IMR-90 (cell line): ENCODE measurements at regions not wholly inside any gene's neighbourhood (a gene's known extent, or its start where the extent isn't known, plus 50 kb on each side); places are given as distances from the start of the nearest gene placed in this dataset.

Experiments
- ATAC-seq: fragments of 200-7000 bp; cut with Tn5 transposase; 2 replicates; pipeline ENCODE4 v1.9.1; 2020; ENCODE audit warnings: low read depth, mild to moderate bottlenecking, moderate library complexity
- BruUV-seq: library from RNA; stranded (reverse); fragments of 400-500 nt; replicated peaks from 2 replicates; lab custom pipeline; 2021; lab: Mats Ljungman, UMichigan
- CTCF ChIA-PET: fragments of 300-600 bp; formaldehyde crosslinking; extraction: SDS; loops from one replicate; lab custom pipeline; 2021; ENCODE audit warnings: antibody characterized with exemption; lab: Yijun Ruan, JAX
- POLR2A ChIA-PET: fragments of 300-600 bp; sonication (Branson Sonifier 250); formaldehyde crosslinking; loops from one replicate; lab custom pipeline; 2022; ENCODE audit warnings: antibody characterized with exemption; ENCODE audit not compliant: unreplicated experiment; lab: Charles Lee
- DNase-seq: peaks from one replicate; pipeline ENCODE4 v3.0.0; 2013
- H2AFZ ChIP-seq: replicated peaks from 2 replicates; pipeline ENCODE3; 2013; ENCODE audit warnings: low read length, mild to moderate bottlenecking; ENCODE audit not compliant: poor library complexity
- H2AK5ac ChIP-seq: 2 replicates; pipeline ENCODE4 v1.6.1; 2013; ENCODE audit warnings: low read depth, low read length, inconsistent platforms
- H2AK9ac ChIP-seq: replicated peaks from 2 replicates; pipeline ENCODE3; 2013; ENCODE audit warnings: mild to moderate bottlenecking, low read depth, low read length, moderate library complexity; ENCODE audit not compliant: poor library complexity
- H2BK120ac ChIP-seq: 2 replicates; pipeline ENCODE4 v1.6.1; 2013; ENCODE audit warnings: low read depth, low read length, inconsistent platforms
- H2BK15ac ChIP-seq: 3 replicates; pipeline ENCODE4 v1.6.1; 2013; ENCODE audit warnings: low read depth, low read length, inconsistent platforms
- H2BK20ac ChIP-seq: 2 replicates; pipeline ENCODE4 v1.6.1; 2013; ENCODE audit warnings: low read depth, mild to moderate bottlenecking, inconsistent platforms, low read length, moderate library complexity
- H2BK5ac ChIP-seq: 2 replicates; pipeline ENCODE4 v1.6.1; 2013; ENCODE audit warnings: mild to moderate bottlenecking, low read depth, low read length, inconsistent platforms; ENCODE audit not compliant: poor library complexity, severe bottlenecking
- H3K14ac ChIP-seq: replicated peaks from 2 replicates; pipeline ENCODE4 v1.6.1; 2013; ENCODE audit warnings: low read depth, low read length, inconsistent platforms
- H3K18ac ChIP-seq: 2 replicates; pipeline ENCODE4 v1.6.1; 2013; ENCODE audit warnings: low read depth, low read length, control low read depth
- H3K23ac ChIP-seq: 2 replicates; pipeline ENCODE4 v1.6.1; 2013; ENCODE audit warnings: low read depth, low read length, inconsistent platforms
- H3K27ac ChIP-seq: 2 replicates; pipeline ENCODE4 v1.5.1; 2013; ENCODE audit warnings: mild to moderate bottlenecking, control low read depth, low read length; ENCODE audit not compliant: insufficient read depth
- H3K27me3 ChIP-seq: 2 replicates; pipeline ENCODE4 v1.6.1; 2013; ENCODE audit warnings: low read length; ENCODE audit not compliant: control insufficient read depth, insufficient read depth
- H3K36me3 ChIP-seq: 2 replicates; pipeline ENCODE4 v1.6.1; 2013; ENCODE audit warnings: low read length, mixed read lengths; ENCODE audit not compliant: control insufficient read depth, insufficient read depth
- H3K4ac ChIP-seq: 2 replicates; pipeline ENCODE4 v1.6.1; 2013; ENCODE audit warnings: low read depth, low read length, inconsistent platforms
- H3K4me1 ChIP-seq: 2 replicates; pipeline ENCODE4 v1.6.1; 2013; ENCODE audit warnings: low read length, mixed read lengths; ENCODE audit not compliant: control insufficient read depth, insufficient read depth
- H3K4me2 ChIP-seq: 2 replicates; pipeline ENCODE4 v1.6.1; 2013; ENCODE audit warnings: low read depth, mild to moderate bottlenecking, control low read depth, low read length, moderate library complexity
- H3K4me3 ChIP-seq: 2 replicates; pipeline ENCODE4 v1.5.1; 2013; ENCODE audit warnings: low read depth, mild to moderate bottlenecking, control low read depth, low read length, moderate library complexity; ENCODE audit not compliant: insufficient read depth
- H3K56ac ChIP-seq: 2 replicates; pipeline ENCODE4 v1.6.1; 2013; ENCODE audit warnings: low read length, inconsistent platforms; ENCODE audit not compliant: insufficient read depth; ENCODE audit errors: extremely low read depth
- H3K79me1 ChIP-seq, 2 experiments: 2 replicates each; pipeline ENCODE4 v1.6.1; 2013; ENCODE audit warnings: low read length in 2 of 2, inconsistent platforms in 1 of 2, low read depth in 1 of 2
- H3K9ac ChIP-seq: 2 replicates; pipeline ENCODE4 v1.6.1; 2013; ENCODE audit warnings: low read depth, low read length, control low read depth
- H3K9me1 ChIP-seq: 2 replicates; pipeline ENCODE4 v1.6.1; 2013; ENCODE audit warnings: low read length, inconsistent platforms; ENCODE audit not compliant: insufficient read depth
- H3K9me3 ChIP-seq: 2 replicates; pipeline ENCODE4 v1.6.1; 2013; ENCODE audit warnings: low read length; ENCODE audit not compliant: control insufficient read depth, insufficient read depth
- H4K20me1 ChIP-seq: 2 replicates; pipeline ENCODE4 v1.6.1; 2013; ENCODE audit warnings: low read length, inconsistent platforms; ENCODE audit not compliant: insufficient read depth
- H4K5ac ChIP-seq: 2 replicates; pipeline ENCODE4 v1.6.1; 2013; ENCODE audit warnings: mild to moderate bottlenecking, low read depth, low read length, control low read depth
- H4K8ac ChIP-seq, 2 experiments: 2 replicates each; pipeline ENCODE4 v1.6.1; 2013; ENCODE audit warnings: low read depth in 2 of 2, low read length in 2 of 2, control low read depth in 1 of 2, inconsistent platforms in 1 of 2
- H4K91ac ChIP-seq: 2 replicates; pipeline ENCODE4 v1.6.1; 2013; ENCODE audit warnings: low read depth, low read length, inconsistent platforms; ENCODE audit not compliant: insufficient read depth
- BHLHE40 ChIP-seq: fragments of 150-350 bp; IDR thresholded peaks from 2 replicates; pipeline ENCODE4 v1.6.1; 2016; ENCODE audit warnings: mild to moderate bottlenecking, low read depth, low read length
- CEBPB ChIP-seq: IDR thresholded peaks from 2 replicates; pipeline ENCODE4 v1.6.1; 2012; ENCODE audit warnings: low read depth, low read length, improper control_type of control experiment
- CHD1 ChIP-seq: IDR thresholded peaks from 2 replicates; pipeline ENCODE4 v1.6.1; 2012; ENCODE audit warnings: low read depth, low read length, improper control_type of control experiment
- FOS ChIP-seq: fragments of 150-350 bp; IDR thresholded peaks from 2 replicates; pipeline ENCODE4 v1.6.1; 2016; ENCODE audit warnings: low read depth, low read length
- MAFK ChIP-seq: IDR thresholded peaks from 2 replicates; pipeline ENCODE4 v1.6.1; 2012; ENCODE audit warnings: low read depth, low read length, improper control_type of control experiment
- MAZ ChIP-seq: IDR thresholded peaks from 2 replicates; pipeline ENCODE4 v1.6.1; 2012; ENCODE audit warnings: low read depth, mild to moderate bottlenecking, low read length, improper control_type of control experiment, moderate library complexity, borderline replicate concordance
- MXI1 ChIP-seq: IDR thresholded peaks from 2 replicates; pipeline ENCODE4 v1.6.1; 2012; ENCODE audit warnings: low read depth, mild to moderate bottlenecking, low read length, moderate library complexity, borderline replicate concordance
- NFE2L2 ChIP-seq: fragments of 150-350 bp; IDR thresholded peaks from 2 replicates; pipeline ENCODE4 v1.6.1; 2016; ENCODE audit warnings: low read depth, mild to moderate bottlenecking, low read length
- POLR2A ChIP-seq: IDR thresholded peaks from 2 replicates; pipeline ENCODE4 v1.6.1; 2012; ENCODE audit warnings: mild to moderate bottlenecking, low read depth, low read length
- RAD21 ChIP-seq: IDR thresholded peaks from 2 replicates; pipeline ENCODE4 v1.6.1; 2012; ENCODE audit warnings: low read length, improper control_type of control experiment
- RCOR1 ChIP-seq: IDR thresholded peaks from 2 replicates; pipeline ENCODE4 v1.6.1; 2012; ENCODE audit warnings: mild to moderate bottlenecking, low read length, improper control_type of control experiment; ENCODE audit not compliant: insufficient replicate concordance
- RFX5 ChIP-seq: IDR thresholded peaks from 2 replicates; pipeline ENCODE4 v1.8.0; 2012; ENCODE audit warnings: low read depth, mild to moderate bottlenecking, low read length, moderate library complexity
- SMC3 ChIP-seq: fragments of 150-350 bp; IDR thresholded peaks from 2 replicates; pipeline ENCODE4 v1.6.1; 2016; ENCODE audit warnings: low read depth, mild to moderate bottlenecking, antibody characterized with exemption, low read length, moderate library complexity
- WGBS, 2 experiments: methylation state at CpG; one replicate each; pipeline versions ENCODE4 v1.1.5 to v1.1.7; 2013; ENCODE audit warnings: missing lambda C conversion rate in 2 of 2; ENCODE audit not compliant: insufficient read length in 1 of 2; ENCODE audit errors: extremely low coverage in 2 of 2; 5-methylcytosine and 5-hydroxymethylcytosine counted together
- dilution Hi-C: fragments of 300-500 bp; cut with HindIII; formaldehyde crosslinking; loops from one replicate; pipeline ENCODE4 v1.14.3; 2018; ENCODE audit warnings: low sequenced_read_pairs; ENCODE audit not compliant: unreplicated experiment
- in situ Hi-C: fragments of 300-500 bp; cut with MboI; formaldehyde crosslinking; loops from 3 replicates; pipeline ENCODE4 v1.14.3; 2019; ENCODE audit warnings: low sequenced_read_pairs, inconsistent platforms, mixed read lengths
- intact Hi-C: fragments of 100-400 bp; cut with micrococcal nuclease; formaldehyde crosslinking; loops from 2 replicates; pipeline ENCODE4 v1.10.0; 2022
- TF ChIP-seq, protein P1 (sequence below): conservative IDR thresholded peaks from 2 replicates; pipeline ENCODE4 v1.5.1; 2012; ENCODE audit warnings: mild to moderate bottlenecking, low read depth, low read length, improper control_type of control experiment
- TF ChIP-seq, protein P2 (sequence below): fragments of 150-350 bp; IDR thresholded peaks from 2 replicates; pipeline ENCODE4 v1.6.1; 2017; ENCODE audit warnings: mild to moderate bottlenecking, antibody characterized with exemption, low read length, low read depth
- TF ChIP-seq, protein P3 (sequence below): fragments of 150-350 bp; IDR thresholded peaks from 2 replicates; pipeline ENCODE4 v1.6.1; 2016; ENCODE audit warnings: low read depth, mild to moderate bottlenecking, low read length, moderate library complexity, borderline replicate concordance

DNA sequence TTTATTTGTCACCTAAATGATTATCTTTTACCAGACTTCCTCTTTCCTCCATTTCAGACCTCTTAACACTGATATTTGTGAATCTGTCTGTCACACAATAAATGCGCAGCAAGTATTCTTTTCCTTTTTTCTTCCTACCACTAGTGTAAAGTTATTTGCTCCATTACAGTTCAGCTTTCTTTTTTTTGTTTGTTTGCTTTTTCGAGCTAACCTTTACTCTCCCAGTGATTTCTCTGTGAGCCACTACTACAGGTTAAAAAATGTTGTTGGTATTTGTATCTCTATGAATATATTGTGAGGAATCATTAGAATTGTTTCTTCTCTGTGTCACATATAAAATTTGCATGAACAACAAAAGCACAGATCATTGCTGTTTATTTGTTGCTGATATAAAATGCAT lies 854.0 kb upstream of the GCFC2 start:
- TF ChIP-seq CHD1 (no peak), CEBPB (no peak), RAD21 (no peak), POLR2A (no peak), MXI1 (no peak), NFE2L2 (no peak), RCOR1 (no peak), RFX5 (no peak), BHLHE40 (no peak), MAZ (no peak), MAFK (no peak), SMC3 (no peak), FOS (no peak)
- TF ChIP-seq, protein P1, sequence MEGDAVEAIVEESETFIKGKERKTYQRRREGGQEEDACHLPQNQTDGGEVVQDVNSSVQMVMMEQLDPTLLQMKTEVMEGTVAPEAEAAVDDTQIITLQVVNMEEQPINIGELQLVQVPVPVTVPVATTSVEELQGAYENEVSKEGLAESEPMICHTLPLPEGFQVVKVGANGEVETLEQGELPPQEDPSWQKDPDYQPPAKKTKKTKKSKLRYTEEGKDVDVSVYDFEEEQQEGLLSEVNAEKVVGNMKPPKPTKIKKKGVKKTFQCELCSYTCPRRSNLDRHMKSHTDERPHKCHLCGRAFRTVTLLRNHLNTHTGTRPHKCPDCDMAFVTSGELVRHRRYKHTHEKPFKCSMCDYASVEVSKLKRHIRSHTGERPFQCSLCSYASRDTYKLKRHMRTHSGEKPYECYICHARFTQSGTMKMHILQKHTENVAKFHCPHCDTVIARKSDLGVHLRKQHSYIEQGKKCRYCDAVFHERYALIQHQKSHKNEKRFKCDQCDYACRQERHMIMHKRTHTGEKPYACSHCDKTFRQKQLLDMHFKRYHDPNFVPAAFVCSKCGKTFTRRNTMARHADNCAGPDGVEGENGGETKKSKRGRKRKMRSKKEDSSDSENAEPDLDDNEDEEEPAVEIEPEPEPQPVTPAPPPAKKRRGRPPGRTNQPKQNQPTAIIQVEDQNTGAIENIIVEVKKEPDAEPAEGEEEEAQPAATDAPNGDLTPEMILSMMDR, result no peak
- TF ChIP-seq, protein P2, sequence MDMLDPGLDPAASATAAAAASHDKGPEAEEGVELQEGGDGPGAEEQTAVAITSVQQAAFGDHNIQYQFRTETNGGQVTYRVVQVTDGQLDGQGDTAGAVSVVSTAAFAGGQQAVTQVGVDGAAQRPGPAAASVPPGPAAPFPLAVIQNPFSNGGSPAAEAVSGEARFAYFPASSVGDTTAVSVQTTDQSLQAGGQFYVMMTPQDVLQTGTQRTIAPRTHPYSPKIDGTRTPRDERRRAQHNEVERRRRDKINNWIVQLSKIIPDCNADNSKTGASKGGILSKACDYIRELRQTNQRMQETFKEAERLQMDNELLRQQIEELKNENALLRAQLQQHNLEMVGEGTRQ, result no peak
- TF ChIP-seq, protein P3, sequence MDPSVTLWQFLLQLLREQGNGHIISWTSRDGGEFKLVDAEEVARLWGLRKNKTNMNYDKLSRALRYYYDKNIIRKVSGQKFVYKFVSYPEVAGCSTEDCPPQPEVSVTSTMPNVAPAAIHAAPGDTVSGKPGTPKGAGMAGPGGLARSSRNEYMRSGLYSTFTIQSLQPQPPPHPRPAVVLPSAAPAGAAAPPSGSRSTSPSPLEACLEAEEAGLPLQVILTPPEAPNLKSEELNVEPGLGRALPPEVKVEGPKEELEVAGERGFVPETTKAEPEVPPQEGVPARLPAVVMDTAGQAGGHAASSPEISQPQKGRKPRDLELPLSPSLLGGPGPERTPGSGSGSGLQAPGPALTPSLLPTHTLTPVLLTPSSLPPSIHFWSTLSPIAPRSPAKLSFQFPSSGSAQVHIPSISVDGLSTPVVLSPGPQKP, result no peak
- intact Hi-C loops, result no loop called here
- H4K91ac ChIP-seq, result no peak overlapping the region
- no peak overlapping the region for H2AK9ac ChIP-seq
- no peaks in the 10 kb centered on the region for H3K9me1 ChIP-seq
- ATAC-seq, result no peak
- H2AFZ ChIP-seq, result no peak overlapping the region
- H2BK5ac ChIP-seq, result no peak overlapping the region
- H3K56ac ChIP-seq, result no peak overlapping the region
- no peak overlapping the region for H4K8ac ChIP-seq
- H3K9ac ChIP-seq, result no peak overlapping the region
- ChIA-PET POLR2A (no interaction called here), CTCF (no interaction called here)
- dilution Hi-C loops, result no loop called here
- no peak for DNase-seq
- no peak overlapping the region for H3K23ac ChIP-seq
- no peak overlapping the region for H2BK15ac ChIP-seq
- no peak overlapping the region for H3K27ac ChIP-seq
- in situ Hi-C loops, result no loop called here
- no peaks in the 10 kb centered on the region for H3K4me1 ChIP-seq
- no peaks in the 10 kb centered on the region for H3K79me1 ChIP-seq
- no peak overlapping the region for H2BK120ac ChIP-seq
- H3K9me3 ChIP-seq, result peaks cover 2% of the 10 kb centered on the region; the same call in 1 of the 2 replicates
- H4K5ac ChIP-seq, result no peak overlapping the region
- H3K27me3 ChIP-seq, result no peaks in the 10 kb centered on the region
- H3K18ac ChIP-seq, result no peak overlapping the region
- no peaks in the 10 kb centered on the region for H4K20me1 ChIP-seq
- H2AK5ac ChIP-seq, result no peak overlapping the region
- no peak overlapping the region for H3K14ac ChIP-seq
- WGBS, 2 experiments, result no CpG with 5 or more reads among the region's 2 CpGs
- H3K4me2 ChIP-seq, result no peak overlapping the region
- no peak overlapping the region for H3K4me3 ChIP-seq
- no TSS peak for BruUV-seq
- H2BK20ac ChIP-seq, result no peak overlapping the region
- no peaks in the 10 kb centered on the region for H3K36me3 ChIP-seq
- no peak overlapping the region for H3K4ac ChIP-seq
